Activated CD8-positive, alpha-beta T cell treated with anti-CD3 and anti-CD28 coated beads for 36 hours (primary cell): ENCODE measurements at regions not wholly inside any gene's neighbourhood (a gene's known extent, or its start where the extent isn't known, plus 50 kb on each side); places are given as distances from the start of the nearest gene placed in this dataset.
A peak's percentile ranks its signal among the peaks of the same experiment; 100 is the strongest.

Source experiments
- ATAC-seq: fragments of 200-7000 bp; cut with Tn5 transposase; one replicate; pipeline ENCODE4 v1.10.0; 2021; ENCODE audit warnings: mild to moderate bottlenecking, moderate library complexity
- CTCF ChIA-PET: fragments of 350-600 bp; sonication (Branson Sonifier 250); formaldehyde crosslinking; loops from one replicate; lab custom pipeline; 2021; ENCODE audit warnings: antibody characterized with exemption; lab: Charles Lee
- POLR2A ChIA-PET: fragments of 350-600 bp; sonication (Branson Sonifier 250); formaldehyde crosslinking; loops from one replicate; lab custom pipeline; 2021; ENCODE audit warnings: antibody characterized with exemption; lab: Charles Lee
- DNase-seq: peaks from one replicate; pipeline ENCODE4 v3.0.0-alpha.2; 2020
- H3K27ac Mint-ChIP-seq: one replicate; pipeline ENCODE4 v1.8.0; 2021; ENCODE audit warnings: mild to moderate bottlenecking, mixed read lengths
- H3K27me3 Mint-ChIP-seq: one replicate; pipeline ENCODE4 v1.8.0; 2021; ENCODE audit warnings: mixed read lengths
- H3K36me3 Mint-ChIP-seq: one replicate; pipeline ENCODE4 v1.8.0; 2021; ENCODE audit warnings: low read depth, mixed read lengths
- H3K4me1 Mint-ChIP-seq: one replicate; pipeline ENCODE4 v1.8.0; 2021; ENCODE audit warnings: low read depth, mixed read lengths
- H3K4me3 Mint-ChIP-seq: one replicate; pipeline ENCODE4 v1.8.0; 2021; ENCODE audit warnings: mild to moderate bottlenecking, moderate library complexity, mixed read lengths
- H3K9me3 Mint-ChIP-seq: one replicate; pipeline ENCODE4 v1.8.0; 2021; ENCODE audit warnings: mixed read lengths
- CTCF ChIP-seq: fragments of 200-600 bp; IDR thresholded peaks from one replicate; pipeline ENCODE4 v1.8.0; 2022; ENCODE audit warnings: antibody characterized with exemption, mild to moderate bottlenecking
- intact Hi-C: fragments of 100-400 bp; cut with micrococcal nuclease; formaldehyde crosslinking; loops from one replicate; pipeline ENCODE4 v1.10.0; 2022

DNA sequence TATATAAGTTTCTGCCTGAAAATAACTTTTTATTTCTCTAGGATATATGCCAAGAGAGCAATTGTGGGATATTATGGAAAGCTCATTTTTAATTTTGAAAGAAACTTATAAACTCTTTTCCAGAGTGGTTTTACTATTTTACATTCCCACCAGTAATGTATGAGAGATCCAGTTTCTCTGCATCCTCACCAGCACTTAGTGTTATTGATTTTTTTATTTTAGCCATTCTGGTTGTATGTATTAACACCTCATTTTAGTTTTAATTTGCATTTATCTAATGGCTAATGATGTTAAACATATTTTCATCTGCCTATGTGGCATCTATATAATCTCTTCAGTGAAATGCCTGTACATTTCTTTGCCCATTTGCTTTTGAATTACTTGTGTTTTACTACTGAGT is 597.7 kb upstream of the RAB6C start:
- no peak for DNase-seq
- H3K4me1 Mint-ChIP-seq = no peaks in the 10 kb centered on the region
- no peak overlapping the region for H3K4me3 Mint-ChIP-seq
- ChIA-PET POLR2A (no interaction called here), CTCF (no interaction called here)
- ATAC-seq = no peak
- intact Hi-C loops = no loop called here
- H3K27me3 Mint-ChIP-seq = no peaks in the 10 kb centered on the region
- H3K27ac Mint-ChIP-seq = no peak overlapping the region
- peaks cover 16% of the 10 kb centered on the region for H3K9me3 Mint-ChIP-seq
- TF ChIP-seq CTCF = no peak
- H3K36me3 Mint-ChIP-seq = no peaks in the 10 kb centered on the region

DNA sequence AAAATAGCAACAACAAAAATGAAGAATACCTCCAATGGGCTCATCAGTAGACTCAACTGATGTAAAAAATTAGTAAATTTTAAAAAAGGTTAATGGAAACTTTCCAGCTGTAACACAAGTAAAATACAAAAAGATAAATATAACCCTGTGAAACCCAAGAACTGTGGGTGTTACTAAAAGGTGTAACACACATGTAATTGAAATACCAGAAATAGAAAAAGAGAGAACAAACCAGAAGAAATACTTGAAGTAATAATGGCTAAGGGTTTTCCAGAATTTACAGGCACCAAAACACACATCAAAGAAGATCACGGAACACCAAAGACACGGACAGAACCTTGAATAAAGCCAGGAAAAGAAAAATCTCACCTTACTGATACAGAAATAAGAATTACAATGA is 590.6 kb upstream of the RAB6C start:
- POLR2A ChIA-PET = no interaction called here
- ATAC-seq = no peak
- no peaks in the 10 kb centered on the region for H3K4me1 Mint-ChIP-seq
- no peaks in the 10 kb centered on the region for H3K36me3 Mint-ChIP-seq
- no peaks in the 10 kb centered on the region for H3K9me3 Mint-ChIP-seq
- DNase-seq = no peak
- no peak overlapping the region for H3K4me3 Mint-ChIP-seq
- TF ChIP-seq CTCF = no peak
- intact Hi-C loops = no loop called here
- CTCF ChIA-PET = no interaction called here
- no peak overlapping the region for H3K27ac Mint-ChIP-seq
- H3K27me3 Mint-ChIP-seq = no peaks in the 10 kb centered on the region

- Mint-ChIP-seq H3K27ac (no peak overlapping the region), H3K9me3 (no peaks in the 10 kb centered on the region), H3K36me3 (no peaks in the 10 kb centered on the region), H3K27me3 (no peaks in the 10 kb centered on the region), H3K4me3 (no peak overlapping the region), H3K4me1 (no peaks in the 10 kb centered on the region)
- ChIA-PET POLR2A (no interaction called here), CTCF (no interaction called here)
- no peak for DNase-seq
- TF ChIP-seq CTCF = no peak
- intact Hi-C loops = loop anchor here (10.0 kb wide), 1 partner anchor 659 kb away; no protein-coding TSS in a partner anchor
- ATAC-seq = no peak
These were observed 585.6 kb upstream of the RAB6C start for GRCh38 chr2:129393816-129394215.

GRCh38 chr2:129396980-129397599 is 582.4 kb upstream of the RAB6C start:
- H3K4me1 Mint-ChIP-seq = no peaks in the 10 kb centered on the region
- no peak overlapping the region for H3K27ac Mint-ChIP-seq
- no peaks in the 10 kb centered on the region for H3K9me3 Mint-ChIP-seq
- ATAC-seq (no peak), DNase-seq (peak; percentile 31)
- intact Hi-C loops = loop anchor here (10.0 kb wide), 1 partner anchor 662 kb away; no protein-coding TSS in a partner anchor
- POLR2A ChIA-PET = no interaction called here
- no peak overlapping the region for H3K4me3 Mint-ChIP-seq
- H3K36me3 Mint-ChIP-seq = no peaks in the 10 kb centered on the region
- CTCF ChIA-PET = interaction anchor here (0.6 to 1.0 kb wide), 2 partner anchors 60 to 1159 kb away, joined by 3 read pairs; no protein-coding TSS in a partner anchor
- TF ChIP-seq CTCF = peak; percentile 16
- no peaks in the 10 kb centered on the region for H3K27me3 Mint-ChIP-seq

GRCh38 chr2:129400826-129401225 is 578.6 kb upstream of the RAB6C start:
- CTCF ChIA-PET = no interaction called here
- intact Hi-C loops = no loop called here

More at GRCh38 chr2:129400826-129401225, 578.6 kb upstream of the RAB6C start:
- POLR2A ChIA-PET = no interaction called here
- ATAC-seq (no peak), DNase-seq (no peak)
- no peaks in the 10 kb centered on the region for H3K36me3 Mint-ChIP-seq
- no peaks in the 10 kb centered on the region for H3K9me3 Mint-ChIP-seq
- no peak overlapping the region for H3K27ac Mint-ChIP-seq
- no peak for TF ChIP-seq CTCF
- H3K4me1 Mint-ChIP-seq = no peaks in the 10 kb centered on the region
- H3K27me3 Mint-ChIP-seq = no peaks in the 10 kb centered on the region
- no peak overlapping the region for H3K4me3 Mint-ChIP-seq
